IPS-20b (cell line): ENCODE measurements at regions not wholly inside any gene's neighbourhood (a gene's known extent, or its start where the extent isn't known, plus 50 kb on each side); places are given as distances from the start of the nearest gene placed in this dataset.
"Not testable (repeated sequence)": the region's sequence is repeated elsewhere in the genome, so short reads cannot be mapped to it uniquely, and the experiment has no call there.

ENCODE experiments used
- H3K27ac ChIP-seq: one replicate; pipeline ENCODE4 v1.5.1; 2013; ENCODE audit warnings: low read length
- H3K27me3 ChIP-seq: 2 replicates; pipeline ENCODE4 v1.6.1; 2013; ENCODE audit warnings: mild to moderate bottlenecking, low read length, inconsistent platforms; ENCODE audit not compliant: insufficient read depth
- H3K36me3 ChIP-seq: 2 replicates; pipeline ENCODE4 v1.6.1; 2013; ENCODE audit warnings: low read depth, mild to moderate bottlenecking, inconsistent platforms, low read length, moderate library complexity; ENCODE audit not compliant: insufficient read depth
- H3K4me1 ChIP-seq: 2 replicates; pipeline ENCODE4 v1.6.1; 2013; ENCODE audit warnings: mild to moderate bottlenecking, control low read depth, inconsistent platforms, low read length, moderate library complexity; ENCODE audit not compliant: insufficient read depth
- H3K4me3 ChIP-seq: 2 replicates; pipeline ENCODE4 v1.5.1; 2013; ENCODE audit warnings: mild to moderate bottlenecking, low read length, inconsistent platforms
- H3K9ac ChIP-seq: 2 replicates; pipeline ENCODE4 v1.6.1; 2013; ENCODE audit warnings: low read depth, mild to moderate bottlenecking, inconsistent platforms, low read length, moderate library complexity
- H3K9me3 ChIP-seq: 2 replicates; pipeline ENCODE4 v1.6.1; 2013; ENCODE audit warnings: mild to moderate bottlenecking, low read depth, low read length, inconsistent platforms; ENCODE audit not compliant: insufficient read depth

- Histone ChIP-seq H3K9me3 (no peaks in the 10 kb centered on the region), H3K36me3 (no peaks in the 10 kb centered on the region), H3K27ac (no peak overlapping the region), H3K9ac (no peak overlapping the region), H3K27me3 (no peaks in the 10 kb centered on the region), H3K4me3 (no peak overlapping the region), H3K4me1 (no peaks in the 10 kb centered on the region)
Measured at GRCh38 chr2:15817748-15818147, 122.6 kb upstream of the MYCN start.

GRCh38 chr2:15818318-15818753 lies 122.0 kb upstream of the MYCN start:
- H3K27ac ChIP-seq, result no peak overlapping the region
- no peak overlapping the region for H3K9ac ChIP-seq

GRCh38 chr2:15818881-15819280 lies 121.5 kb upstream of the MYCN start:
- Histone ChIP-seq H3K27me3 (no peaks in the 10 kb centered on the region), H3K9ac (no peak overlapping the region), H3K9me3 (no peaks in the 10 kb centered on the region), H3K27ac (no peak overlapping the region), H3K36me3 (no peaks in the 10 kb centered on the region), H3K4me3 (no peak overlapping the region), H3K4me1 (no peaks in the 10 kb centered on the region)

More at GRCh38 chr2:15818318-15818753, 122.0 kb upstream of the MYCN start:
- Histone ChIP-seq H3K36me3 (no peaks in the 10 kb centered on the region), H3K4me1 (no peaks in the 10 kb centered on the region), H3K9me3 (no peaks in the 10 kb centered on the region), H3K4me3 (no peak overlapping the region), H3K27me3 (no peaks in the 10 kb centered on the region)

GRCh38 chr2:15819562-15820256 lies 120.6 kb upstream of the MYCN start:
- Histone ChIP-seq H3K4me1 (no peaks in the 10 kb centered on the region), H3K27ac (no peak overlapping the region), H3K36me3 (no peaks in the 10 kb centered on the region), H3K9ac (no peak overlapping the region), H3K9me3 (no peaks in the 10 kb centered on the region), H3K4me3 (no peak overlapping the region), H3K27me3 (no peaks in the 10 kb centered on the region)

- no peak overlapping the region for H3K4me3 ChIP-seq
- no peaks in the 10 kb centered on the region for H3K36me3 ChIP-seq
- H3K4me1 ChIP-seq, result no peaks in the 10 kb centered on the region; the same call in 1 of the 2 replicates
- no peaks in the 10 kb centered on the region for H3K9me3 ChIP-seq
- H3K27me3 ChIP-seq, result no peaks in the 10 kb centered on the region
- H3K9ac ChIP-seq, result no peak overlapping the region
- H3K27ac ChIP-seq, result no peak overlapping the region
Measured at GRCh38 chr2:15820257-15820566, 120.1 kb upstream of the MYCN start.

- no peak overlapping the region for H3K9ac ChIP-seq
- H3K9me3 ChIP-seq, result no peaks in the 10 kb centered on the region
- no peaks in the 10 kb centered on the region for H3K36me3 ChIP-seq
- no peaks in the 10 kb centered on the region for H3K27me3 ChIP-seq
- peaks cover 7% of the 10 kb centered on the region; the same call in 1 of the 2 replicates for H3K4me1 ChIP-seq
- H3K4me3 ChIP-seq, result no peak overlapping the region
- no peak overlapping the region for H3K27ac ChIP-seq
Measured at GRCh38 chr2:15820927-15821326, 119.4 kb upstream of the MYCN start.

GRCh38 chr2:15822151-15823044 lies 118.0 kb upstream of the MYCN start:
- Histone ChIP-seq H3K4me1 (peaks cover 16% of the 10 kb centered on the region), H3K36me3 (no peaks in the 10 kb centered on the region), H3K4me3 (no peak overlapping the region), H3K27ac (no peak overlapping the region), H3K27me3 (no peaks in the 10 kb centered on the region), H3K9ac (no peak overlapping the region), H3K9me3 (no peaks in the 10 kb centered on the region)

GRCh38 chr2:15823459-15824396 lies 116.6 kb upstream of the MYCN start:
- no peaks in the 10 kb centered on the region for H3K9me3 ChIP-seq
- H3K4me1 ChIP-seq, result peaks cover 16% of the 10 kb centered on the region
- no peaks in the 10 kb centered on the region for H3K36me3 ChIP-seq
- no peak overlapping the region for H3K27ac ChIP-seq
- H3K4me3 ChIP-seq, result no peak overlapping the region
- H3K27me3 ChIP-seq, result no peaks in the 10 kb centered on the region
- no peak overlapping the region for H3K9ac ChIP-seq

GRCh38 chr2:15824467-15824866 lies 115.9 kb upstream of the MYCN start:
- not testable (repeated sequence) for H3K27me3 ChIP-seq, H3K4me3 ChIP-seq, H3K9me3 ChIP-seq, H3K27ac ChIP-seq, H3K36me3 ChIP-seq, H3K9ac ChIP-seq
- peaks cover 16% of the 10 kb centered on the region for H3K4me1 ChIP-seq

- H3K27ac ChIP-seq, result no peak overlapping the region
- H3K9me3 ChIP-seq, result no peaks in the 10 kb centered on the region
- no peak overlapping the region for H3K4me3 ChIP-seq
- H3K9ac ChIP-seq, result no peak overlapping the region
- no peaks in the 10 kb centered on the region for H3K27me3 ChIP-seq
- peaks cover 16% of the 10 kb centered on the region for H3K4me1 ChIP-seq
- no peaks in the 10 kb centered on the region for H3K36me3 ChIP-seq
Measured at GRCh38 chr2:15825276-15825980, 114.9 kb upstream of the MYCN start.

GRCh38 chr2:15826273-15826717 lies 114.1 kb upstream of the MYCN start:
- Histone ChIP-seq H3K4me1 (peaks cover 16% of the 10 kb centered on the region), H3K4me3 (no peak overlapping the region), H3K36me3 (no peaks in the 10 kb centered on the region), H3K9me3 (no peaks in the 10 kb centered on the region), H3K27me3 (no peaks in the 10 kb centered on the region), H3K27ac (no peak overlapping the region), H3K9ac (no peak overlapping the region)
